SH-SY5Y (cell line): ENCODE measurements at regions not wholly inside any gene's neighbourhood (a gene's known extent, or its start where the extent isn't known, plus 50 kb on each side); places are given as distances from the start of the nearest gene placed in this dataset.

Experiments used
- GATA2 ChIP-seq: IDR thresholded peaks from 2 replicates; pipeline ENCODE4 v1.6.1; 2011; ENCODE audit warnings: mild to moderate bottlenecking, low read depth, low read length
- GATA3 ChIP-seq: IDR thresholded peaks from 2 replicates; pipeline ENCODE4 v1.6.1; 2011; ENCODE audit warnings: low read depth, mild to moderate bottlenecking, low read length, moderate library complexity

- no peak for TF ChIP-seq GATA2
- no peak for TF ChIP-seq GATA3
Measured at GRCh38 chr2:8567469-8568260, 114.2 kb upstream of the ID2 start.
